HCT116 (cell line): ENCODE measurements at regions not wholly inside any gene's neighbourhood (a gene's known extent, or its start where the extent isn't known, plus 50 kb on each side); places are given as distances from the start of the nearest gene placed in this dataset.

ENCODE experiments used
- ATAC-seq: fragments of 200-7000 bp; cut with Tn5 transposase; 2 replicates; pipeline ENCODE4 v1.9.1; 2020; ENCODE audit warnings: mild to moderate bottlenecking, moderate library complexity
- BruUV-seq: library from RNA; stranded (reverse); fragments of 400-500 nt; replicated peaks from 2 replicates; lab custom pipeline; 2021; lab: Mats Ljungman, UMichigan
- CTCF ChIA-PET: fragments of 300-600 bp; sonication (Branson Sonifier 250); formaldehyde crosslinking; loops from one replicate; lab custom pipeline; 2021; ENCODE audit warnings: antibody characterized with exemption; lab: Charles Lee
- POLR2A ChIA-PET: fragments of 300-600, 350-600 bp; sonication (Branson Sonifier 250); formaldehyde crosslinking; loops from one replicate; lab custom pipeline; 2021; ENCODE audit warnings: antibody characterized with exemption; lab: Charles Lee
- RAD21 ChIA-PET, 2 experiments: fragments of 300-600 bp; sonication (Branson Sonifier 250); formaldehyde crosslinking; loops; one replicate each; lab custom pipeline; 2023; ENCODE audit warnings: low total read pairs in 2 of 2; ENCODE audit not compliant: uncharacterized antibody in 2 of 2, unreplicated experiment in 2 of 2, low non-redundant PET in 1 of 2; lab: Charles Lee
- DNase-seq: peaks from one replicate; pipeline ENCODE4 v3.0.0-alpha.2; 2010; ENCODE audit warnings: low read depth, low spot score
- H2AFZ ChIP-seq: fragments of 200-600 bp; shearing (Covaris generic), sonication (generic); 2 replicates; pipeline ENCODE4 v1.6.1; 2017; ENCODE audit warnings: low read depth, mixed run types, mixed read lengths, antibody characterized with exemption, low read length; ENCODE audit not compliant: poor library complexity, severe bottlenecking
- H3K27ac ChIP-seq: 2 replicates; pipeline ENCODE4 v1.5.1; 2012; ENCODE audit warnings: low read depth, low read length
- H3K27me3 ChIP-seq: fragments of 200-600 bp; sonication (generic); 2 replicates; pipeline ENCODE4 v1.6.1; 2016; ENCODE audit warnings: mixed run types, low read length, mixed read lengths; ENCODE audit not compliant: insufficient read depth
- H3K36me3 ChIP-seq, 2 experiments: fragments of 200-500 bp in 1 of 2; fragments of 200-600 bp in 1 of 2; sonication (Bioruptor generic) in 1 of 2; sonication (generic) in 1 of 2; 2 replicates each; pipeline versions ENCODE4 v1.5.1 to v1.6.1; 2014 to 2016; ENCODE audit warnings: low read length in 2 of 2, inconsistent platforms in 1 of 2, mixed read lengths in 1 of 2, mixed run types in 1 of 2; ENCODE audit not compliant: insufficient read depth in 2 of 2, control insufficient read depth in 1 of 2
- H3K4me1 ChIP-seq, 2 experiments: fragments of 200-600 bp in 1 of 2; sonication (generic) in 1 of 2; 2 replicates each; pipeline versions ENCODE4 v1.5.1 to v1.6.1; 2012 to 2017; ENCODE audit warnings: low read length in 2 of 2, inconsistent platforms in 1 of 2, mild to moderate bottlenecking in 1 of 2, mixed read lengths in 1 of 2, mixed run types in 1 of 2, moderate library complexity in 1 of 2; ENCODE audit not compliant: insufficient read depth in 2 of 2, control insufficient read depth in 1 of 2
- H3K4me2 ChIP-seq: fragments of 200-600 bp; sonication (generic); 2 replicates; pipeline ENCODE4 v1.6.1; 2017; ENCODE audit warnings: mixed run types, low read length, mixed read lengths
- H3K4me3 ChIP-seq, 2 experiments: fragments of 200-600 bp in 1 of 2; sonication (generic) in 1 of 2; replicated peaks in 1 of 2; 2 replicates each; pipeline ENCODE4 v1.5.1; 2011 to 2016; ENCODE audit warnings: low read length in 2 of 2, control low read depth in 1 of 2, low read depth in 1 of 2, mild to moderate bottlenecking in 1 of 2, mixed read lengths in 1 of 2, mixed run types in 1 of 2
- H3K79me2 ChIP-seq: fragments of 200-600 bp; sonication (generic); 2 replicates; pipeline ENCODE4 v1.6.1; 2017; ENCODE audit warnings: mild to moderate bottlenecking, mixed run types, low read length, moderate library complexity, mixed read lengths; ENCODE audit not compliant: insufficient read depth
- H3K9ac ChIP-seq: fragments of 200-600 bp; sonication (generic); 2 replicates; pipeline ENCODE4 v1.6.1; 2016; ENCODE audit warnings: low read length, mixed read lengths
- H3K9me2 ChIP-seq: fragments of 200-600 bp; sonication (generic), shearing (Covaris generic); 2 replicates; pipeline ENCODE4 v1.6.1; 2017; ENCODE audit warnings: mixed run types, mild to moderate bottlenecking, moderate library complexity; ENCODE audit not compliant: insufficient read depth
- H3K9me3 ChIP-seq, 2 experiments: fragments of 200-500 bp in 1 of 2; fragments of 200-600 bp in 1 of 2; sonication (Bioruptor generic) in 1 of 2; sonication (generic) in 1 of 2; 2 replicates each; pipeline ENCODE4 v1.6.1; 2014 to 2017; ENCODE audit warnings: low read length in 2 of 2, mixed read lengths in 2 of 2, inconsistent platforms in 1 of 2, low read depth in 1 of 2, mild to moderate bottlenecking in 1 of 2, mixed run types in 1 of 2, moderate library complexity in 1 of 2; ENCODE audit not compliant: control insufficient read depth in 1 of 2, insufficient read depth in 1 of 2
- H4K20me1 ChIP-seq: fragments of 200-600 bp; sonication (generic), shearing (Covaris generic); 2 replicates; pipeline ENCODE4 v1.6.1; 2017; ENCODE audit warnings: mixed run types, mild to moderate bottlenecking, moderate library complexity; ENCODE audit not compliant: insufficient read depth
- CBX3 ChIP-seq: IDR thresholded peaks from 2 replicates; pipeline ENCODE4 v1.6.1; 2012; ENCODE audit warnings: low read depth
- CEBPB ChIP-seq: IDR thresholded peaks from 2 replicates; pipeline ENCODE4 v1.6.1; 2012; ENCODE audit warnings: low read depth
- CTCF ChIP-seq, 3 experiments: fragments of 200-600 bp in 1 of 3; sonication (generic) in 1 of 3; IDR thresholded peaks in 2 of 3; conservative IDR thresholded peaks in 1 of 3; 2 replicates each; pipeline ENCODE4 v1.5.1; 2012 to 2017; ENCODE audit warnings: low read depth in 2 of 3, low read length in 2 of 3, antibody characterized with exemption in 1 of 3, borderline replicate concordance in 1 of 3, control low read depth in 1 of 3, mild to moderate bottlenecking in 1 of 3, mixed read lengths in 1 of 3, mixed run types in 1 of 3, moderate library complexity in 1 of 3; ENCODE audit not compliant: insufficient read depth in 1 of 3
- EGR1 ChIP-seq: IDR thresholded peaks from 2 replicates; pipeline ENCODE4 v1.6.1; 2012; ENCODE audit warnings: low read depth
- EZH2phosphoT487 ChIP-seq: fragments of 200-600 bp; IDR thresholded peaks from 2 replicates; pipeline ENCODE4 v1.6.1; 2018; ENCODE audit warnings: antibody characterized with exemption, borderline replicate concordance
- FOSL1 ChIP-seq: IDR thresholded peaks from 2 replicates; pipeline ENCODE4 v1.6.1; 2012; ENCODE audit warnings: low read depth
- POLR2A ChIP-seq: IDR thresholded peaks from 2 replicates; pipeline ENCODE4 v1.7.0; 2011; ENCODE audit warnings: borderline replicate concordance; ENCODE audit not compliant: insufficient read depth, insufficient read length; ENCODE audit errors: extremely low read depth
- TCF7L2 ChIP-seq: IDR thresholded peaks from 2 replicates; pipeline ENCODE4 v1.7.0; 2011; ENCODE audit warnings: borderline replicate concordance, inconsistent platforms; ENCODE audit not compliant: insufficient read depth, insufficient read length; ENCODE audit errors: extremely low read depth
- ZNF274 ChIP-seq: fragments of 200-500 bp; sonication (Bioruptor generic); IDR thresholded peaks from 2 replicates; pipeline ENCODE4 v1.6.1; 2014; ENCODE audit warnings: mild to moderate bottlenecking, low read depth, low read length, inconsistent platforms
- intact Hi-C: fragments of 100-400 bp; cut with micrococcal nuclease; formaldehyde crosslinking; loops from 2 replicates; pipeline ENCODE4 v1.10.0; 2022
- TF ChIP-seq, protein P1 (sequence below): IDR thresholded peaks from 2 replicates; pipeline ENCODE4 v1.6.1; 2012; ENCODE audit warnings: low read depth

GRCh38 chr16:61165797-61166196 is 870.4 kb downstream of the CDH8 start:
- Histone ChIP-seq H3K4me3 (no peak overlapping the region), H3K36me3 (no peaks in the 10 kb centered on the region), H3K27me3 (no peaks in the 10 kb centered on the region), H3K27ac (no peak overlapping the region), H3K9me3 (peaks cover 0 to 24% of the 10 kb centered on the region in 2 experiments; a peak in 2 of 4 replicates), H3K9me2 (no peaks in the 10 kb centered on the region), H3K79me2 (no peaks in the 10 kb centered on the region), H3K4me2 (no peak overlapping the region), H3K9ac (no peak overlapping the region), H4K20me1 (no peaks in the 10 kb centered on the region), H2AFZ (no peak overlapping the region), H3K4me1 (no peaks in the 10 kb centered on the region)
- ChIA-PET POLR2A (no interaction called here), RAD21 (no interaction called here), CTCF (no interaction called here)
- DNase-seq (no peak), ATAC-seq (no peak)
- no peak for TF ChIP-seq ZNF274
- TF ChIP-seq CEBPB = no peak
- TF ChIP-seq, protein P1, sequence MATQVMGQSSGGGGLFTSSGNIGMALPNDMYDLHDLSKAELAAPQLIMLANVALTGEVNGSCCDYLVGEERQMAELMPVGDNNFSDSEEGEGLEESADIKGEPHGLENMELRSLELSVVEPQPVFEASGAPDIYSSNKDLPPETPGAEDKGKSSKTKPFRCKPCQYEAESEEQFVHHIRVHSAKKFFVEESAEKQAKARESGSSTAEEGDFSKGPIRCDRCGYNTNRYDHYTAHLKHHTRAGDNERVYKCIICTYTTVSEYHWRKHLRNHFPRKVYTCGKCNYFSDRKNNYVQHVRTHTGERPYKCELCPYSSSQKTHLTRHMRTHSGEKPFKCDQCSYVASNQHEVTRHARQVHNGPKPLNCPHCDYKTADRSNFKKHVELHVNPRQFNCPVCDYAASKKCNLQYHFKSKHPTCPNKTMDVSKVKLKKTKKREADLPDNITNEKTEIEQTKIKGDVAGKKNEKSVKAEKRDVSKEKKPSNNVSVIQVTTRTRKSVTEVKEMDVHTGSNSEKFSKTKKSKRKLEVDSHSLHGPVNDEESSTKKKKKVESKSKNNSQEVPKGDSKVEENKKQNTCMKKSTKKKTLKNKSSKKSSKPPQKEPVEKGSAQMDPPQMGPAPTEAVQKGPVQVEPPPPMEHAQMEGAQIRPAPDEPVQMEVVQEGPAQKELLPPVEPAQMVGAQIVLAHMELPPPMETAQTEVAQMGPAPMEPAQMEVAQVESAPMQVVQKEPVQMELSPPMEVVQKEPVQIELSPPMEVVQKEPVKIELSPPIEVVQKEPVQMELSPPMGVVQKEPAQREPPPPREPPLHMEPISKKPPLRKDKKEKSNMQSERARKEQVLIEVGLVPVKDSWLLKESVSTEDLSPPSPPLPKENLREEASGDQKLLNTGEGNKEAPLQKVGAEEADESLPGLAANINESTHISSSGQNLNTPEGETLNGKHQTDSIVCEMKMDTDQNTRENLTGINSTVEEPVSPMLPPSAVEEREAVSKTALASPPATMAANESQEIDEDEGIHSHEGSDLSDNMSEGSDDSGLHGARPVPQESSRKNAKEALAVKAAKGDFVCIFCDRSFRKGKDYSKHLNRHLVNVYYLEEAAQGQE = no peak
- TF ChIP-seq CTCF (IDR thresholded peaks at IDR 0.05 in 2 of 3, conservative IDR thresholded peaks at IDR 0.05 in 1 of 3; ENCODE audit: borderline replicate concordance in 1 of 3, insufficient read depth in 1 of 3, low read depth in 2 of 3, low read length in 2 of 3) = no peak
- TF ChIP-seq EGR1 = no peak
- TF ChIP-seq CBX3 = no peak
- TF ChIP-seq EZH2phosphoT487 = no peak
- TF ChIP-seq TCF7L2 = no peak
- TF ChIP-seq POLR2A = no peak
- TF ChIP-seq FOSL1 = no peak
- BruUV-seq = no TSS peak
- intact Hi-C loops = no loop called here
